ENCODE measurements at regions not wholly inside any gene's neighbourhood (a gene's known extent, or its start where the extent isn't known, plus 50 kb on each side); places are given as distances from the start of the nearest gene placed in this dataset.
A peak's percentile ranks its signal among the peaks of the same experiment; 100 is the strongest.

GRCh38 chr11:42494459-42494858 lies 817.3 kb upstream of the API5 start:
- TF ChIP-seq TCF12 (IDR thresholded peaks at IDR 0.05; ENCODE audit: low read depth), result no peak
- no peak for TF ChIP-seq MAX (IDR thresholded peaks at IDR 0.05)
- TF ChIP-seq FOXM1 (IDR thresholded peaks at IDR 0.05; ENCODE audit: borderline replicate concordance, low read depth), result no peak
- no peak for TF ChIP-seq ZBTB7A (IDR thresholded peaks at IDR 0.05; ENCODE audit: low read depth)
- no peak for TF ChIP-seq YY1 (IDR thresholded peaks at IDR 0.05; ENCODE audit: low read depth)
- TF ChIP-seq CREB1 (IDR thresholded peaks at IDR 0.05; ENCODE audit: low read depth), result no peak
- no peak for TF ChIP-seq TAF1 (IDR thresholded peaks at IDR 0.05; ENCODE audit: low read depth)

- TF ChIP-seq REST (IDR thresholded peaks at IDR 0.05; ENCODE audit: low read depth) (no peak), CEBPB (IDR thresholded peaks at IDR 0.05) (no peak)
Observed at GRCh38 chr11:42498971-42499370, 812.8 kb upstream of the API5 start.

- TF ChIP-seq USF1 (IDR thresholded peaks at IDR 0.05) (no peak), RAD21 (IDR thresholded peaks at IDR 0.05; ENCODE audit: low read depth) (no peak), ZBTB7A (IDR thresholded peaks at IDR 0.05; ENCODE audit: low read depth) (no peak), TEAD4 (IDR thresholded peaks at IDR 0.05) (no peak), NFIC (IDR thresholded peaks at IDR 0.05) (no peak), TCF12 (IDR thresholded peaks at IDR 0.05; ENCODE audit: low read depth) (no peak), MAX (IDR thresholded peaks at IDR 0.05) (no peak), TAF1 (IDR thresholded peaks at IDR 0.05; ENCODE audit: low read depth) (no peak), CEBPB (IDR thresholded peaks at IDR 0.05) (no peak)
Observed at GRCh38 chr11:42502151-42502550, 809.6 kb upstream of the API5 start.

- no peak for TF ChIP-seq EGR1 (IDR thresholded peaks at IDR 0.05)
- TF ChIP-seq RAD21 (IDR thresholded peaks at IDR 0.05; ENCODE audit: low read depth), result no peak
- TF ChIP-seq TAF1 (IDR thresholded peaks at IDR 0.05; ENCODE audit: low read depth), result no peak
- no peak for TF ChIP-seq NFIC (IDR thresholded peaks at IDR 0.05)
- no peak for TF ChIP-seq FOXM1 (IDR thresholded peaks at IDR 0.05; ENCODE audit: borderline replicate concordance, low read depth)
- TF ChIP-seq REST (IDR thresholded peaks at IDR 0.05; ENCODE audit: low read depth), result no peak
- no peak for TF ChIP-seq YY1 (IDR thresholded peaks at IDR 0.05; ENCODE audit: low read depth)
- TF ChIP-seq ZBTB7A (IDR thresholded peaks at IDR 0.05; ENCODE audit: low read depth), result no peak
- no peak for TF ChIP-seq CREB1 (IDR thresholded peaks at IDR 0.05; ENCODE audit: low read depth)
- no peak for TF ChIP-seq TEAD4 (IDR thresholded peaks at IDR 0.05)
- no peak for TF ChIP-seq TCF12 (IDR thresholded peaks at IDR 0.05; ENCODE audit: low read depth)
- TF ChIP-seq MAX (IDR thresholded peaks at IDR 0.05), result no peak
- TF ChIP-seq USF1 (IDR thresholded peaks at IDR 0.05), result no peak
- TF ChIP-seq CEBPB (IDR thresholded peaks at IDR 0.05), result no peak
- no peak for TF ChIP-seq EP300 (IDR thresholded peaks at IDR 0.05; ENCODE audit: borderline replicate concordance)
Observed at GRCh38 chr11:42521994-42522393, 789.8 kb upstream of the API5 start.

GRCh38 chr11:42524534-42525227 lies 787.1 kb upstream of the API5 start:
- TF ChIP-seq USF1 (IDR thresholded peaks at IDR 0.05), result no peak
- peak; percentile 39; the same call in 1 of the 2 replicates for TF ChIP-seq RAD21 (IDR thresholded peaks at IDR 0.05; ENCODE audit: low read depth)

GRCh38 chr11:42526426-42526825 lies 785.4 kb upstream of the API5 start:
- TF ChIP-seq CREB1 (IDR thresholded peaks at IDR 0.05; ENCODE audit: low read depth), result no peak
- no peak for TF ChIP-seq NFIC (IDR thresholded peaks at IDR 0.05)
- TF ChIP-seq CEBPB (IDR thresholded peaks at IDR 0.05), result no peak
